GM23338 (cell line): ENCODE measurements at regions not wholly inside any gene's neighbourhood (a gene's known extent, or its start where the extent isn't known, plus 50 kb on each side); places are given as distances from the start of the nearest gene placed in this dataset.

Experiments
- ATAC-seq: fragments of 200-7000 bp; cut with Tn5 transposase; 3 replicates; pipeline ENCODE4 v1.9.1; 2020
- DNase-seq: peaks from one replicate; pipeline ENCODE4 v3.0.0-alpha.2; 2015; ENCODE audit warnings: low spot score
- H2AFZ ChIP-seq: fragments of 200-600 bp; sonication (generic); 2 replicates; pipeline ENCODE4 v1.8.0; 2016; ENCODE audit warnings: antibody characterized with exemption, mild to moderate bottlenecking, moderate library complexity
- H3F3A ChIP-seq: fragments of 200-600 bp; sonication (generic); replicated peaks from 2 replicates; pipeline ENCODE4 v1.8.0; 2017; ENCODE audit warnings: antibody characterized with exemption, mixed run types, low read depth
- H3K27ac ChIP-seq: fragments of 200-600 bp; sonication (generic); 2 replicates; pipeline ENCODE4 v1.6.1; 2016; ENCODE audit warnings: low read depth
- H3K27me3 ChIP-seq: fragments of 200-600 bp; sonication (generic); 2 replicates; pipeline ENCODE4 v1.8.0; 2016; ENCODE audit warnings: mild to moderate bottlenecking, mixed run types, moderate library complexity; ENCODE audit not compliant: insufficient read depth
- H3K36me3 ChIP-seq: fragments of 200-600 bp; sonication (generic); 2 replicates; pipeline ENCODE4 v1.8.0; 2016; ENCODE audit warnings: mild to moderate bottlenecking; ENCODE audit not compliant: insufficient read depth
- H3K4me1 ChIP-seq: fragments of 200-600 bp; sonication (generic); 2 replicates; pipeline ENCODE4 v1.8.0; 2016; ENCODE audit warnings: mild to moderate bottlenecking, moderate library complexity; ENCODE audit not compliant: insufficient read depth
- H3K4me2 ChIP-seq: fragments of 200-600 bp; sonication (generic); 2 replicates; pipeline ENCODE4 v1.7.1; 2017; ENCODE audit warnings: mixed run types
- H3K4me3 ChIP-seq: fragments of 200-600 bp; sonication (generic); 2 replicates; pipeline ENCODE4 v1.6.1; 2016; ENCODE audit warnings: mixed run types
- H3K79me2 ChIP-seq: fragments of 200-600 bp; sonication (generic); replicated peaks from 2 replicates; pipeline ENCODE4 v1.8.0; 2017; ENCODE audit warnings: mild to moderate bottlenecking; ENCODE audit not compliant: insufficient read depth
- H3K9me2 ChIP-seq: fragments of 200-600 bp; sonication (generic); 2 replicates; pipeline ENCODE4 v1.8.0; 2017; ENCODE audit not compliant: insufficient read depth
- H4K20me1 ChIP-seq: fragments of 200-600 bp; sonication (generic); replicated peaks from 2 replicates; pipeline ENCODE4 v1.8.0; 2017; ENCODE audit warnings: mild to moderate bottlenecking; ENCODE audit not compliant: insufficient read depth
- H3K27ac Mint-ChIP-seq: 2 replicates; pipeline ENCODE4 v1.8.0; 2020; ENCODE audit warnings: inconsistent platforms, mild to moderate bottlenecking, moderate library complexity, mixed read lengths
- H3K27me3 Mint-ChIP-seq: 3 replicates; pipeline ENCODE4 v1.8.0; 2022; ENCODE audit warnings: low read depth, mild to moderate bottlenecking, moderate library complexity, mixed read lengths, inconsistent platforms; ENCODE audit not compliant: insufficient read depth, poor library complexity
- H3K36me3 Mint-ChIP-seq: 3 replicates; pipeline ENCODE4 v1.8.0; 2021; ENCODE audit warnings: low read depth, mild to moderate bottlenecking, inconsistent platforms, moderate library complexity, mixed read lengths
- H3K4me1 Mint-ChIP-seq: 3 replicates; pipeline ENCODE4 v1.8.0; 2020; ENCODE audit warnings: mild to moderate bottlenecking, inconsistent platforms, mixed read lengths
- H3K4me3 Mint-ChIP-seq: 3 replicates; pipeline ENCODE4 v1.8.0; 2021; ENCODE audit warnings: moderate library complexity, mild to moderate bottlenecking, inconsistent platforms, mixed read lengths
- H3K9me3 Mint-ChIP-seq: 3 replicates; pipeline ENCODE4 v1.8.0; 2020; ENCODE audit warnings: moderate library complexity, mild to moderate bottlenecking, inconsistent platforms, mixed read lengths
- CREB1 ChIP-seq: fragments of 250-450 bp; sonication (Bioruptor Pico); IDR thresholded peaks from 2 replicates; pipeline ENCODE4 v1.5.0; 2020; ENCODE audit warnings: low read depth, mild to moderate bottlenecking, moderate library complexity
- CTCF ChIP-seq, 2 experiments: fragments of 200-600 bp in 1 of 2; sonication (generic) in 1 of 2; conservative IDR thresholded peaks; 2 replicates each; pipeline versions ENCODE4 v1.5.1 to v1.6.1; 2016 to 2017; ENCODE audit warnings: antibody characterized with exemption in 2 of 2, low read depth in 2 of 2, mild to moderate bottlenecking in 2 of 2, moderate library complexity in 1 of 2
- ETS1 ChIP-seq: IDR thresholded peaks from 2 replicates; pipeline ENCODE4 v1.6.1; 2016; ENCODE audit warnings: antibody characterized with exemption
- EZH2 ChIP-seq: fragments of 200-600 bp; sonication (generic); IDR thresholded peaks from one replicate; pipeline ENCODE4 v1.8.0; 2017; ENCODE audit warnings: antibody characterized with exemption, mild to moderate bottlenecking, low read depth; ENCODE audit not compliant: unreplicated experiment
- EZH2phosphoT487 ChIP-seq: fragments of 200-600 bp; sonication (generic); IDR thresholded peaks from one replicate; pipeline ENCODE4 v1.8.1; 2018; ENCODE audit warnings: antibody characterized with exemption; ENCODE audit not compliant: unreplicated experiment
- JUNB ChIP-seq: IDR thresholded peaks from one replicate; pipeline ENCODE4 v1.6.1; 2016; ENCODE audit warnings: antibody characterized with exemption; ENCODE audit not compliant: unreplicated experiment
- NANOG ChIP-seq: IDR thresholded peaks from 2 replicates; pipeline ENCODE4 v1.6.1; 2016; ENCODE audit warnings: antibody characterized with exemption, borderline replicate concordance
- POLR2AphosphoS5 ChIP-seq: IDR thresholded peaks from 2 replicates; pipeline ENCODE4 v1.6.1; 2016; ENCODE audit warnings: antibody characterized with exemption, low read depth
- REST ChIP-seq: IDR thresholded peaks from one replicate; pipeline ENCODE4 v1.6.1; 2018; ENCODE audit warnings: antibody characterized with exemption; ENCODE audit not compliant: unreplicated experiment
- STAT1 ChIP-seq: IDR thresholded peaks from one replicate; pipeline ENCODE4 v1.6.1; 2016; ENCODE audit warnings: antibody characterized with exemption; ENCODE audit not compliant: unreplicated experiment
- ZNF114 ChIP-seq: fragments of 250-450 bp; sonication (Bioruptor Pico); IDR thresholded peaks from 2 replicates; pipeline ENCODE4 v1.5.0; 2020; ENCODE audit warnings: mild to moderate bottlenecking, moderate library complexity
- ZNF331 ChIP-seq: fragments of 250-450 bp; sonication (Bioruptor Pico); IDR thresholded peaks from 2 replicates; pipeline ENCODE4 v1.5.0; 2020; ENCODE audit warnings: low read depth, mild to moderate bottlenecking, moderate library complexity
- ZNF462 ChIP-seq: fragments of 250-450 bp; sonication (Bioruptor Pico); IDR thresholded peaks from 2 replicates; pipeline ENCODE4 v1.5.0; 2020; ENCODE audit warnings: mild to moderate bottlenecking, moderate library complexity

- no peaks in the 10 kb centered on the region for H3K9me2 ChIP-seq
- H3K4me1 ChIP-seq, result peaks cover 12% of the 10 kb centered on the region
- H3K9me3 Mint-ChIP-seq, result no peaks in the 10 kb centered on the region
- H3K4me3 Mint-ChIP-seq, result no peak overlapping the region
- TF ChIP-seq NANOG (no peak), STAT1 (no peak), REST (no peak), CREB1 (CRISPR knock-in tag) (no peak), JUNB (no peak), POLR2AphosphoS5 (no peak), ZNF462 (CRISPR knock-in tag) (no peak), ETS1 (no peak), EZH2 (no peak), EZH2phosphoT487 (no peak), ZNF331 (CRISPR knock-in tag) (no peak), CTCF (conservative IDR thresholded peaks at IDR 0.05; ENCODE audit: low read depth in 2 of 2) (no peak), ZNF114 (no peak)
- H4K20me1 ChIP-seq, result no peaks in the 10 kb centered on the region
- no peak overlapping the region for H3K4me2 ChIP-seq
- H3K27ac ChIP-seq, result no peak overlapping the region
- H3K27me3 ChIP-seq, result no peaks in the 10 kb centered on the region
- H3F3A ChIP-seq, result no peaks in the 10 kb centered on the region
- no peaks in the 10 kb centered on the region for H3K27me3 Mint-ChIP-seq
- H3K4me3 ChIP-seq, result no peak overlapping the region
- ATAC-seq, result no peak
- H2AFZ ChIP-seq, result no peak overlapping the region
- peaks cover 30% of the 10 kb centered on the region for H3K4me1 Mint-ChIP-seq
- no peaks in the 10 kb centered on the region for H3K36me3 ChIP-seq
- no peaks in the 10 kb centered on the region for H3K79me2 ChIP-seq
- no peak overlapping the region for H3K27ac Mint-ChIP-seq
- DNase-seq, result no peak
- H3K36me3 Mint-ChIP-seq, result peaks cover 2% of the 10 kb centered on the region; the same call in 1 of the 3 replicates
Measured at GRCh38 chrX:45437186-45437585, 236.5 kb upstream of the DIPK2B start.
